Activated CD4-positive, alpha-beta T cell treated with anti-CD3 and anti-CD28 coated beads, Interleukin-10, Interleukin-2, amounts not matched to agents 100 ng/mL and 50 ng/mL, durations not matched to agents 16 hours and 8 hours (primary cell): ENCODE measurements at regions not wholly inside any gene's neighbourhood (a gene's known extent, or its start where the extent isn't known, plus 50 kb on each side); places are given as distances from the start of the nearest gene placed in this dataset.

Experiments
- DNase-seq: peaks from one replicate; pipeline ENCODE4 v3.0.0-alpha.2; 2020

- DNase-seq = no peak
These were observed 97.8 kb downstream of the ZNF674 start for GRCh38 chrX:46447384-46447783.

- peak; percentile 90 for DNase-seq
These were observed 98.4 kb downstream of the ZNF674 start for GRCh38 chrX:46446727-46447378.

GRCh38 chrX:46444011-46444410 is 101.2 kb downstream of the ZNF674 start:
- DNase-seq = peak; percentile 11

GRCh38 chrX:46436744-46437143 is 108.5 kb downstream of the ZNF674 start:
- DNase-seq = no peak

GRCh38 chrX:46433892-46434291 is 111.3 kb downstream of the ZNF674 start:
- no peak for DNase-seq

GRCh38 chrX:46408553-46409407 is 136.4 kb downstream of the ZNF674 start:
- DNase-seq = peak; percentile 67

- no peak for DNase-seq
These were observed 137.5 kb downstream of the ZNF674 start for GRCh38 chrX:46407753-46408130.

GRCh38 chrX:46407036-46407752 is 138.0 kb downstream of the ZNF674 start:
- DNase-seq = no peak

GRCh38 chrX:46404774-46405173 is 140.4 kb downstream of the ZNF674 start:
- no peak for DNase-seq

GRCh38 chrX:46400530-46401443 is 144.4 kb downstream of the ZNF674 start:
- DNase-seq = no peak

GRCh38 chrX:46398874-46399273 is 146.3 kb downstream of the ZNF674 start:
- no peak for DNase-seq

GRCh38 chrX:46398126-46398525 is 147.1 kb downstream of the ZNF674 start:
- DNase-seq = no peak

- no peak for DNase-seq
These were observed 158.7 kb downstream of the ZNF674 start for GRCh38 chrX:46386511-46386910.

GRCh38 chrX:46383006-46383405 is 162.2 kb downstream of the ZNF674 start:
- no peak for DNase-seq

GRCh38 chrX:46382595-46382994 is 162.6 kb downstream of the ZNF674 start:
- DNase-seq = no peak

GRCh38 chrX:46381630-46382029 is 163.6 kb downstream of the ZNF674 start:
- peak; percentile 42 for DNase-seq

- DNase-seq = no peak
These were observed 165.0 kb downstream of the ZNF674 start for GRCh38 chrX:46380148-46380752.

- DNase-seq = peak; percentile 45
These were observed 168.9 kb downstream of the ZNF674 start for GRCh38 chrX:46376246-46376885.

- no peak for DNase-seq
These were observed 169.4 kb downstream of the ZNF674 start for GRCh38 chrX:46375831-46376230.

GRCh38 chrX:46374371-46374770 is 170.8 kb downstream of the ZNF674 start:
- no peak for DNase-seq

GRCh38 chrX:46367491-46367890 is 177.7 kb downstream of the ZNF674 start:
- DNase-seq = no peak
